Panc1 (cell line): ENCODE measurements at regions not wholly inside any gene's neighbourhood (a gene's known extent, or its start where the extent isn't known, plus 50 kb on each side); places are given as distances from the start of the nearest gene placed in this dataset.

ENCODE experiments used
- ATAC-seq: fragments of 200-7000 bp; cut with Tn5 transposase; 2 replicates; pipeline ENCODE4 v1.9.1; 2020; ENCODE audit warnings: mild to moderate bottlenecking, moderate library complexity
- BruUV-seq: library from RNA; stranded (reverse); fragments of 400-500 nt; replicated peaks from 2 replicates; lab custom pipeline; 2021; lab: Mats Ljungman, UMichigan
- CTCF ChIA-PET: fragments of 300-600 bp; sonication (Branson Sonifier 250); formaldehyde crosslinking; loops from one replicate; lab custom pipeline; 2022; ENCODE audit warnings: antibody characterized with exemption; lab: Charles Lee
- POLR2A ChIA-PET: fragments of 300-600 bp; sonication (Branson Sonifier 250); formaldehyde crosslinking; loops from one replicate; lab custom pipeline; 2022; ENCODE audit warnings: antibody characterized with exemption; lab: Charles Lee
- DNase-seq: peaks from one replicate; pipeline ENCODE4 v3.0.0-alpha.2; 2010; ENCODE audit warnings: low read depth, low spot score
- H3K27ac ChIP-seq: 2 replicates; pipeline ENCODE4 v1.5.1; 2011; ENCODE audit warnings: mild to moderate bottlenecking, low read length, inconsistent platforms
- H3K27me3 ChIP-seq: fragments of 200-500 bp; sonication (Bioruptor generic); 2 replicates; pipeline ENCODE4 v1.6.0; 2014; ENCODE audit warnings: low read length, inconsistent platforms; ENCODE audit not compliant: control insufficient read depth, insufficient read depth
- H3K36me3 ChIP-seq: fragments of 200-500 bp; sonication (Bioruptor generic); 2 replicates; pipeline ENCODE4 v1.5.1; 2014; ENCODE audit warnings: inconsistent platforms, mild to moderate bottlenecking, low read length, moderate library complexity; ENCODE audit not compliant: control insufficient read depth, insufficient read depth
- H3K4me1 ChIP-seq: 2 replicates; pipeline ENCODE4 v1.5.1; 2011; ENCODE audit warnings: inconsistent platforms, mild to moderate bottlenecking, low read length, moderate library complexity; ENCODE audit not compliant: control insufficient read depth, insufficient read depth
- H3K4me3 ChIP-seq, 2 experiments: 2 replicates each; pipeline ENCODE4 v1.5.1; 2011 to 2012; ENCODE audit warnings: low read depth in 2 of 2, low read length in 2 of 2, mild to moderate bottlenecking in 2 of 2, inconsistent platforms in 1 of 2, moderate library complexity in 1 of 2
- H3K9me3 ChIP-seq: fragments of 200-500 bp; sonication (Bioruptor generic); 2 replicates; pipeline ENCODE4 v1.5.1; 2014; ENCODE audit warnings: low read depth, mild to moderate bottlenecking, inconsistent platforms, low read length, moderate library complexity; ENCODE audit not compliant: control insufficient read depth, insufficient read depth
- CTCF ChIP-seq: fragments of 450-650 bp; IDR thresholded peaks from 2 replicates; pipeline ENCODE4 v1.5.1; 2017; ENCODE audit warnings: mild to moderate bottlenecking
- POLR2AphosphoS5 ChIP-seq: IDR thresholded peaks from 2 replicates; pipeline ENCODE4 v1.6.1; 2012; ENCODE audit warnings: mild to moderate bottlenecking, low read depth, low read length, moderate library complexity
- REST ChIP-seq, 2 experiments: IDR thresholded peaks; 2 replicates each; pipeline ENCODE4 v1.6.1; 2011 to 2012; ENCODE audit warnings: low read depth in 2 of 2, control low read depth in 1 of 2, low read length in 1 of 2, mild to moderate bottlenecking in 1 of 2, moderate library complexity in 1 of 2; ENCODE audit not compliant: insufficient read depth in 1 of 2
- SIN3A ChIP-seq: IDR thresholded peaks from 2 replicates; pipeline ENCODE4 v1.6.1; 2012; ENCODE audit warnings: low read depth, mild to moderate bottlenecking, low read length, moderate library complexity, borderline replicate concordance; ENCODE audit not compliant: insufficient read depth
- TCF7L2 ChIP-seq: IDR thresholded peaks from 2 replicates; pipeline ENCODE4 v1.6.1; 2011; ENCODE audit warnings: mild to moderate bottlenecking, low read depth, low read length, inconsistent platforms
- in situ Hi-C: cut with HindIII; loops from 2 replicates; pipeline ENCODE4 v1.10.0; 2016; ENCODE audit warnings: low sequenced_read_pairs, low pct_unique_long_range_greater_than_20kb
- intact Hi-C: fragments of 100-400 bp; cut with micrococcal nuclease; formaldehyde crosslinking; loops from one replicate; pipeline ENCODE4 v1.10.0; 2022; ENCODE audit not compliant: unreplicated experiment

GRCh38 chr13:26976313-26976712, 195.3 kb downstream of the USP12 start:
- ChIA-PET POLR2A (no interaction called here), CTCF (no interaction called here)
- ATAC-seq (no peak), DNase-seq (no peak)
- H3K4me1 ChIP-seq, result peaks cover 28% of the 10 kb centered on the region
- no peak overlapping the region for H3K4me3 ChIP-seq
- no peaks in the 10 kb centered on the region for H3K27me3 ChIP-seq
- no TSS peak for BruUV-seq
- TF ChIP-seq CTCF (no peak), POLR2AphosphoS5 (no peak), REST (IDR thresholded peaks at IDR 0.05; ENCODE audit: insufficient read depth in 1 of 2, low read depth in 2 of 2, low read length in 1 of 2) (no peak), SIN3A (no peak), TCF7L2 (no peak)
- H3K36me3 ChIP-seq, result no peaks in the 10 kb centered on the region
- peak overlapping the region; percentile 100 for H3K27ac ChIP-seq
- H3K9me3 ChIP-seq, result no peaks in the 10 kb centered on the region
- intact Hi-C loops (no loop called here), in situ Hi-C loops (no loop called here)

GRCh38 chr13:26973946-26974345, 197.7 kb downstream of the USP12 start:
- in situ Hi-C loops (no loop called here), intact Hi-C loops (no loop called here)
- CTCF ChIA-PET, result no interaction called here
- Histone ChIP-seq H3K27me3 (no peaks in the 10 kb centered on the region), H3K36me3 (no peaks in the 10 kb centered on the region), H3K9me3 (no peaks in the 10 kb centered on the region), H3K4me3 (no peak overlapping the region), H3K4me1 (peaks cover 28% of the 10 kb centered on the region), H3K27ac (peak overlapping the region; percentile 87)
- no TSS peak for BruUV-seq
- POLR2A ChIA-PET, result no interaction called here
- TF ChIP-seq TCF7L2, result no peak
- TF ChIP-seq REST (IDR thresholded peaks at IDR 0.05; ENCODE audit: insufficient read depth in 1 of 2, low read depth in 2 of 2, low read length in 1 of 2), result no peak
- TF ChIP-seq POLR2AphosphoS5, result no peak
- no peak for TF ChIP-seq CTCF
- TF ChIP-seq SIN3A, result no peak
- no peak for ATAC-seq
- no peak for DNase-seq
